ENCODE measurements at regions not wholly inside any gene's neighbourhood (a gene's known extent, or its start where the extent isn't known, plus 50 kb on each side); places are given as distances from the start of the nearest gene placed in this dataset.
"Not testable (repeated sequence)": the region's sequence is repeated elsewhere in the genome, so short reads cannot be mapped to it uniquely, and the experiment has no call there.

GRCh38 chr12:88681271-88681670, 101.0 kb upstream of the KITLG start:
- Histone ChIP-seq H3K36me3 (ENCODE audit: insufficient read depth, low read length) (no peaks in the 10 kb centered on the region), H3K9me3 (ENCODE audit: low read depth, low read length) (no peaks in the 10 kb centered on the region), H3K27ac (no peak overlapping the region), H3K9ac (ENCODE audit: insufficient read length) (no peak overlapping the region), H3K4me3 (no peak overlapping the region)
- TF ChIP-seq POLR2AphosphoS5 (IDR thresholded peaks at IDR 0.05; ENCODE audit: borderline replicate concordance, low read depth, low read length) = no peak
- TF ChIP-seq EZH2 (IDR thresholded peaks at IDR 0.05) = no peak
- no peak for TF ChIP-seq FOXP2 (optimal IDR thresholded peaks at IDR 0.05; ENCODE audit: control extremely low read depth, extremely low read length, insufficient read depth)
- no peak for DNase-seq (ENCODE audit: low read depth, low spot score)

- Histone ChIP-seq H3K27ac (no peak overlapping the region), H3K4me3 (no peak overlapping the region), H3K9me3 (ENCODE audit: low read depth, low read length) (no peaks in the 10 kb centered on the region), H3K9ac (ENCODE audit: insufficient read length) (no peak overlapping the region), H3K36me3 (ENCODE audit: insufficient read depth, low read length) (no peaks in the 10 kb centered on the region)
- no peak for TF ChIP-seq FOXP2 (optimal IDR thresholded peaks at IDR 0.05; ENCODE audit: control extremely low read depth, extremely low read length, insufficient read depth)
- TF ChIP-seq POLR2AphosphoS5 (IDR thresholded peaks at IDR 0.05; ENCODE audit: borderline replicate concordance, low read depth, low read length) = no peak
- TF ChIP-seq EZH2 (IDR thresholded peaks at IDR 0.05) = no peak
- no peak for DNase-seq (ENCODE audit: low read depth, low spot score)
Measured at GRCh38 chr12:88677464-88677863, 97.2 kb upstream of the KITLG start.

- H3K4me3 ChIP-seq; H3K9me3 ChIP-seq (ENCODE audit: low read depth, low read length); H3K9ac ChIP-seq (ENCODE audit: insufficient read length); H3K36me3 ChIP-seq (ENCODE audit: insufficient read depth, low read length); H3K27ac ChIP-seq; DNase-seq (ENCODE audit: low read depth, low spot score): not testable (repeated sequence)
Measured at GRCh38 chr12:88667615-88668014, 87.3 kb upstream of the KITLG start.

GRCh38 chr12:88665071-88665470, 84.8 kb upstream of the KITLG start:
- H3K9ac ChIP-seq (ENCODE audit: insufficient read length) = no peak overlapping the region
- TF ChIP-seq POLR2AphosphoS5 (IDR thresholded peaks at IDR 0.05; ENCODE audit: borderline replicate concordance, low read depth, low read length) (no peak), EZH2 (IDR thresholded peaks at IDR 0.05) (no peak), FOXP2 (optimal IDR thresholded peaks at IDR 0.05; ENCODE audit: control extremely low read depth, extremely low read length, insufficient read depth) (no peak)
- no peaks in the 10 kb centered on the region for H3K36me3 ChIP-seq (ENCODE audit: insufficient read depth, low read length)
- H3K9me3 ChIP-seq (ENCODE audit: low read depth, low read length) = no peaks in the 10 kb centered on the region
- no peak overlapping the region for H3K27ac ChIP-seq
- DNase-seq (ENCODE audit: low read depth, low spot score) = no peak
- no peak overlapping the region for H3K4me3 ChIP-seq

GRCh38 chr12:88662961-88663360, 82.7 kb upstream of the KITLG start:
- H3K27ac ChIP-seq = no peak overlapping the region
- H3K4me3 ChIP-seq = no peak overlapping the region
- no peaks in the 10 kb centered on the region for H3K36me3 ChIP-seq (ENCODE audit: insufficient read depth, low read length)
- H3K9ac ChIP-seq (ENCODE audit: insufficient read length) = no peak overlapping the region
- H3K9me3 ChIP-seq (ENCODE audit: low read depth, low read length) = no peaks in the 10 kb centered on the region
- TF ChIP-seq EZH2 (IDR thresholded peaks at IDR 0.05) (no peak), POLR2AphosphoS5 (IDR thresholded peaks at IDR 0.05; ENCODE audit: borderline replicate concordance, low read depth, low read length) (no peak), FOXP2 (optimal IDR thresholded peaks at IDR 0.05; ENCODE audit: control extremely low read depth, extremely low read length, insufficient read depth) (no peak)
- no peak for DNase-seq (ENCODE audit: low read depth, low spot score)

- TF ChIP-seq EZH2 (IDR thresholded peaks at IDR 0.05) = no peak
- TF ChIP-seq FOXP2 (optimal IDR thresholded peaks at IDR 0.05; ENCODE audit: control extremely low read depth, extremely low read length, insufficient read depth) = no peak
- TF ChIP-seq POLR2AphosphoS5 (IDR thresholded peaks at IDR 0.05; ENCODE audit: borderline replicate concordance, low read depth, low read length) = no peak
- no peak overlapping the region for H3K27ac ChIP-seq
- H3K9me3 ChIP-seq (ENCODE audit: low read depth, low read length) = no peaks in the 10 kb centered on the region
- no peak for DNase-seq (ENCODE audit: low read depth, low spot score)
- no peak overlapping the region for H3K4me3 ChIP-seq
- no peaks in the 10 kb centered on the region for H3K36me3 ChIP-seq (ENCODE audit: insufficient read depth, low read length)
- no peak overlapping the region for H3K9ac ChIP-seq (ENCODE audit: insufficient read length)
Measured at GRCh38 chr12:88662093-88662492, 81.8 kb upstream of the KITLG start.

- no peak overlapping the region for H3K4me3 ChIP-seq
- TF ChIP-seq POLR2AphosphoS5 (IDR thresholded peaks at IDR 0.05; ENCODE audit: borderline replicate concordance, low read depth, low read length) (no peak), EZH2 (IDR thresholded peaks at IDR 0.05) (no peak), FOXP2 (optimal IDR thresholded peaks at IDR 0.05; ENCODE audit: control extremely low read depth, extremely low read length, insufficient read depth) (no peak)
- no peak for DNase-seq (ENCODE audit: low read depth, low spot score)
- H3K9ac ChIP-seq (ENCODE audit: insufficient read length) = no peak overlapping the region
- H3K27ac ChIP-seq = no peak overlapping the region
- H3K36me3 ChIP-seq (ENCODE audit: insufficient read depth, low read length) = no peaks in the 10 kb centered on the region
- no peaks in the 10 kb centered on the region for H3K9me3 ChIP-seq (ENCODE audit: low read depth, low read length)
Measured at GRCh38 chr12:88658009-88658408, 77.7 kb upstream of the KITLG start.

GRCh38 chr12:88650715-88651114, 70.4 kb upstream of the KITLG start:
- no peak for TF ChIP-seq EZH2 (IDR thresholded peaks at IDR 0.05)
- Histone ChIP-seq H3K4me3 (no peak overlapping the region), H3K9me3 (ENCODE audit: low read depth, low read length) (no peaks in the 10 kb centered on the region), H3K9ac (ENCODE audit: insufficient read length) (no peak overlapping the region), H3K27ac (no peak overlapping the region), H3K36me3 (ENCODE audit: insufficient read depth, low read length) (no peaks in the 10 kb centered on the region)
- no peak for DNase-seq (ENCODE audit: low read depth, low spot score)

GRCh38 chr12:88648625-88649024, 68.4 kb upstream of the KITLG start:
- Histone ChIP-seq H3K9ac (ENCODE audit: insufficient read length) (no peak overlapping the region), H3K27ac (no peak overlapping the region), H3K9me3 (ENCODE audit: low read depth, low read length) (no peaks in the 10 kb centered on the region), H3K36me3 (ENCODE audit: insufficient read depth, low read length) (no peaks in the 10 kb centered on the region), H3K4me3 (no peak overlapping the region)
- no peak for DNase-seq (ENCODE audit: low read depth, low spot score)
- no peak for TF ChIP-seq POLR2AphosphoS5 (IDR thresholded peaks at IDR 0.05; ENCODE audit: borderline replicate concordance, low read depth, low read length)
- no peak for TF ChIP-seq FOXP2 (optimal IDR thresholded peaks at IDR 0.05; ENCODE audit: control extremely low read depth, extremely low read length, insufficient read depth)
- TF ChIP-seq EZH2 (IDR thresholded peaks at IDR 0.05) = no peak

All from SK-N-MC (cell line).